ENCODE measurements at regions not wholly inside any gene's neighbourhood (a gene's known extent, or its start where the extent isn't known, plus 50 kb on each side); places are given as distances from the start of the nearest gene placed in this dataset.

GRCh38 chr13:39282400-39282972 is 244.2 kb downstream of the NHLRC3 start:
- Mint-ChIP-seq H3K4me1 (ENCODE audit: low read depth) (no peaks in the 10 kb centered on the region), H3K27me3 (ENCODE audit: low read depth) (peaks cover 40% of the 10 kb centered on the region), H3K9me3 (peaks cover 5% of the 10 kb centered on the region in 2 donors), H3K36me3 (ENCODE audit: insufficient read depth in 2 of 2) (peaks cover 3 to 6% of the 10 kb centered on the region in 2 donors), H3K4me3 (no peak overlapping the region), H3K27ac (no peak overlapping the region)
- no peak for DNase-seq
- ATAC-seq (replicated peaks in 1 of 2) = no peak

- H3K4me3 Mint-ChIP-seq = no peak overlapping the region
- H3K9me3 Mint-ChIP-seq = peaks cover 7% of the 10 kb centered on the region in 2 donors
- H3K27me3 Mint-ChIP-seq (ENCODE audit: low read depth) = peaks cover 40% of the 10 kb centered on the region
- peaks cover 4 to 7% of the 10 kb centered on the region in 2 donors for H3K36me3 Mint-ChIP-seq (ENCODE audit: insufficient read depth in 2 of 2)
- ATAC-seq (replicated peaks in 1 of 2) (no peak), DNase-seq (no peak)
- H3K4me1 Mint-ChIP-seq (ENCODE audit: low read depth) = no peaks in the 10 kb centered on the region
- no peak overlapping the region for H3K27ac Mint-ChIP-seq
Observed at GRCh38 chr13:39283072-39283471, 244.8 kb downstream of the NHLRC3 start.

GRCh38 chr13:39284801-39285388 is 246.6 kb downstream of the NHLRC3 start:
- Mint-ChIP-seq H3K27me3 (ENCODE audit: low read depth) (peaks cover 32% of the 10 kb centered on the region), H3K9me3 (peaks cover 9 to 11% of the 10 kb centered on the region in 2 donors), H3K27ac (no peak overlapping the region), H3K36me3 (ENCODE audit: insufficient read depth in 2 of 2) (peaks cover 7% of the 10 kb centered on the region in 2 donors), H3K4me3 (no peak overlapping the region), H3K4me1 (ENCODE audit: low read depth) (no peaks in the 10 kb centered on the region)
- ATAC-seq (replicated peaks in 1 of 2) (no peak), DNase-seq (no peak)

Data from activated T-cell treated with anti-CD3 and anti-CD28 coated beads, Interleukin-2, amount 50 U/mL, for 72 hours (primary cell).